HG02970 (cell line): ENCODE measurements at regions not wholly inside any gene's neighbourhood (a gene's known extent, or its start where the extent isn't known, plus 50 kb on each side); places are given as distances from the start of the nearest gene placed in this dataset.

Experiments used
- ATAC-seq: cut with Tn5 transposase; IDR thresholded peaks from one replicate; pipeline ENCODE4 v1.9.1; 2021; ENCODE audit warnings: mild to moderate bottlenecking, moderate library complexity, moderate number of reproducible peaks; ENCODE audit not compliant: unreplicated experiment, low FRiP score

DNA sequence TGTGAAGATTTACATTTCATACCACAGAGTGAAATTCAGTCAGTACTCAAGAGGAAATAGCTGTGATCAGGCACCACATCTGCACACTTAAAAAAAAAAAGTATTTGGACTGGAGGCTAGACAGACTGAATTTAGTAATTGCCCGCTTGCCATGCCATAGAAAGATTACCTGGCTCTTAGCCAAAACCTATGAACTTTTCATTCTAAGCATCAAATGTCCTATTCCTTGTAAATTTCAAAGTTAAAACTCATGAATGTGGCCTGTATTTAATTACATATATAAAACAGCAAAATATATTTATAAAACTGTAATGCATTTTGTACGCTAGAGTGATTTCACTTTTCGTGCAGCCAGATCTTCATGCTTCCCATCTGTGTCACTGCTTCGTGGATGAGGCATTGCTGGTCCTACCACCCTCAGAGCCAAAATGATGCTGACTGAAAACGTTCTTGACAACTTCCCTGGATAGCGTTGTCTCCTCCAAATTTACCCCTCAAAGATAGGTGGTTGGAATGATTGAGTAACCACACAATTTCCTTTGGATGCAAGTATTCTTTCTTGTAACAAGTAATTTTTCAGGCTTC lies 447.9 kb upstream of the SGCD start:
- ATAC-seq = no peak

DNA sequence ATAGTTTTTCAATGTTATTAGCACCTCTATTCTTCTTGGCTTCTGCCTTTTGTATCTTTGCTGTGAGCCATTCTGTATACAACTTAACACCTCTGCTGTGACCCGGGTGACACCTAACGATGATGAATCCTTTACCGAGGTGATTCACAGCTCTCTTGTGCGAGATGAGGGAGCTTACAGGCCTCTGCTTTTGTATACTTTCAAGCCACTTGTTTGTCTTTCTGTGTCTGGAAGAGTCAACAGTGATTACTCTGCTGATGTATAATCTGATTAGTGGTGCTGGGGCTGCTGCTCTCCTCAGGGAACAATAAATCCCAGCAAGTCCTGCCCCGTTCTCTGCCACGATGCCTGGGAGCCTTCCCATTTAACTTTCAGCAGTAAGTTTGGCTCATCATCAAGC lies 442.9 kb upstream of the SGCD start:
- ATAC-seq = no peak

DNA sequence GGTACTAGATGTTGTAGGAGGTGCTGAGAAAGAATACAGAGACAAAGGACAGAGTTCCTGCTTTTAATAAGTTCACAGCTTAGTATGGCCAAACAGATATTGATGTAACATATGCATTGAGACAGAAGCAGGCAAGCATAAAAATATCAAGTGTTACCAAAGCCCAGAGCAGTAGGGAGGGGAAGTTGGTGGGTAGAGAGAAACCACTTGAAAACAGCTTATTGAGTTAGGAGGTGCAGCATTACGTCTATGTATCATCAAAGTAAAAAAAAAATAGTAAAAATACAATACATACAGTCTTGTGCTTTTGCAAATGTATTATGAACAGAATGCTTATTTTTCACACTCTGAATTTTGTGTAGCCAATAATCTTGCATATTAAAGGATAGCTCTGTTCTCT lies 441.8 kb upstream of the SGCD start:
- no peak for ATAC-seq

DNA sequence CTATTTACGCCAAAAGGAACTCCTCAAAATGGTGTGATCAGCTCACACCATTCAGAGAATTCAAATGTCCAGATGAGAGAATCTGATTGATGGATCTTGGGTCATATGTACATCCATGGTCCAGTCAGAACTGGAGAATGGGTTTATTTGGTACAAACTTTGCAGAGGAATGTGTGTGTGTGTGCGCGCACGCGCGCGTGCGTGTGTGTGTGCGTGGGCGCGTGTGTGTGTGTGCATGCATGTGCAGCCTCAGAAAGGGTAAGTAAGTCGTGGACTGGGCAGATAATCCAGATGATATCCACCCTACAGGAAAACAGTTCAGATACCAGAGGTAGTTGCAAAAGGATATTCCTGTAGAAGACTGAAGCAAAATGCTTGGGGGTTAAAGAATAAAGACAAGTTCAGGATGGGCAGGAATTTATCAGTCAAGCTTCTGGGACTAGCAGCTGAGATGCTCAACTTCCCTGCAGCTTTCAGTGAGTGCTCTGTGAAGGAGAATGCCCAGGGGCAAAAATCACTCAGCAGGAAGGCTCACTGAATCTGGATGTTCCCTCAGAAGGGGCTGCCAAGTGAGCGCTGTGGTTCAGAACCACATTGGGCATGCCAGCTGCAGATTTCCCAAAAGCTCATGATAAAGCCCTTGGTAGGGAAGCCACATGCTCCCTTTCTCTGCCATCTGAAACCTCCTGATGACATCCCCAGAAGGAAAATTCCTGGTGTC lies 440.5 kb upstream of the SGCD start:
- ATAC-seq = no peak

DNA sequence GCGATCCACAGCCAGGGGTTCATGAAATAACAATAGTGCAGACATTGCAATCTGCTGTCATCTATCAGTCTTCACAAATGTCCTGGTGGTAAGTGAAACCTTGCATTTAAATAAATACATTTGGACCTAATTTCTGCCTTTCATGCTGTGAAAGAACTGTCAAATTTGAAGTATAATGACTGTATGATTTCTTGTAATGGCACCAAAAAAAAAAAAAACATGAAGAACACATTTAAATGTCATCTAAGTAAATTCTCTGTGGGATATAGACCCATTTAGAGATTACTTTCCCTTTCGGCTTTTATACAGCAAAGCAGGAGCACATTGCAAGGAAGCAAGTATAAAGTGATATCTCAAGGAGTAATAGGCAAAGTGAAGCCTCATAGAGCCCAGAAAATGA lies 431.5 kb upstream of the SGCD start:
- no peak for ATAC-seq

DNA sequence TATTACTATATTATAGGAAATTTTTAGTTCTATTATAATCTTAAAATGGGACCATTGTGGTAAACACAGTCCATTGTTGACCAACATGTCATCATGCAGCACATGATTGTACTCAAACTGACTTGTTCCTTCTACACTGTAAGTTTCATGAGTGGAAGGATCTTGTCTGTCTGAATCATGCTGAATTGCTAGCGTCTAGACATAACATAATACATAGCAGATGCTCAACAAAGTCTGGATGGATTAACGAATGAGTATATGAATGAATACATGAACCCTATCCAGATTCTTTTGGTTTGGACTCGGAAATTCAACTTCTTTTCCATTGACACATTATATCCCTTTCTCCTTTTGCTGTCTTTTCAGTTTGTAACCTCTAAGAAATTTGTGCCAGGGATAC lies 429.2 kb upstream of the SGCD start:
- ATAC-seq = no peak

DNA sequence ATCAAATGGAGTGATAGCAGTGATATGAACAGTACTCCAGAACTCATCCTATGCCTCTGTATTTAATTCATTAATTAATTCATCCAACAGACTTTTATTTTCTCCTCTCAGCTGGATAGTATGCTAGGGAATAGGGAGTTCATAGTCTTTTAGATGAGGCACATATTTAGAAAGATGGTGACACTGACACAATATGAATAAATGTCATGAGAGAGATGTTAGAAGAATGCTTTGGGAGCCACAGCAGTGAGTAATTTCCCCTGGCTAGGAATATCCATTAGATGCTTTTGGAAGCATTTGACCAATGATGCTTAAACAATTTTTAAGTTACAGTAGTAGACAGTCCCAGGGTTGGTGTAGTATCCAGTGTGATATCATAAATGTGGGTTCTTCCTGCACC lies 428.7 kb upstream of the SGCD start:
- no peak for ATAC-seq

DNA sequence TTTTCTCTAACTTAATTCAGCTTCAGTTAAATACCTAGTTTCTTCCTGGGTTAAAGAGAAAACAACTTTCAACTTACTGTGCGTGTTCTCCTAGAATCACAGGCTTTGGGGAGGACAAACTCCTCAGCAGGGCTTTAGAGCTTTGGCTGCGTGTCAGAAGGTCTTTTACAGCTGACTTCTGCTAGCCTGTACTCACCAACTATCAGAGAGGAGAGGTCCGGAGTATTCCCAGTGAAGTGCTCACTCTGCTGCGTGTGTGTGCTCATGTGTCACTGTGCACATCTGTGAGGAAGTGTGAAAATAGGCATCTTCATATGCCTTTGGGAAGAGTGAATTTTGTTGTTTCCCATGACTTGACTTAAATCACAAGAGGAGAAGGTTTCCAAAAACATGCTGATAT lies 423.2 kb upstream of the SGCD start:
- no peak for ATAC-seq

DNA sequence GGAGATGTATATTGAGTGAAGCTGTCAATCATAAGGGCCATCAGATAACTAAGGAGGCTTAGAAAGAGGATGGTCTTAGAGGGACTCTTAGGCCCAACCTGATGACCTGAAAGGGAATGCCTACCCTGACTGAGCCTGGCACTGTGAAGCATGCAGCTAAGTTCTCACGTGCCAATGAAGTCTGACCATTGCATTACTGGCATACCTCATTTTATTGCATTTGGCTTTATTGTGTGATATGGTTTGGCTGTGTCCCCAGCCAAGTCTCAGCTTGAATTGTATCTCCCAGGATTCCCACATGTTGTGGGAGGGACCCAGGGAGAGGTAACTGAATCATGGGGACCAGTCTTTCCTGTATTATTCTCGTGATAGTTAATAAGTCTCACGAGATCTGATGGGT lies 421.6 kb upstream of the SGCD start:
- no peak for ATAC-seq

DNA sequence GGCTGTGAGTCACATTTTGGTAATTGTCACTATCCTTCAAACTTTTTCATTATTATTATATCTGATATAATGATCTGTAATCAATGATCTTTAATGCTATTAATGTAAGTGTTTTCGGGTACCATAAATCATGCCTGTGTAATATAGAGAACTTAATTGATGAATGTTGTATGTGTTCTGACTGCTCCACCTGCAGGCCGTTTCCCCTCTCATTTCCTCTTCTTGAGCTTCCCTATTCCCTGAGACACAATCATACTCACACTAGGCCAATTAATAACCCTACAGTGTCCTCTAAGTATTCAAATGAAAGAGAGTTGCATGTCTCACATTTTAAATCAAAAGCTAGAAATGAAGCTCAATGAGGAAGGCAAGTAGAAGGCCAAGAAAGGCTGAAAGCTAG lies 420.9 kb upstream of the SGCD start:
- ATAC-seq = no peak

DNA sequence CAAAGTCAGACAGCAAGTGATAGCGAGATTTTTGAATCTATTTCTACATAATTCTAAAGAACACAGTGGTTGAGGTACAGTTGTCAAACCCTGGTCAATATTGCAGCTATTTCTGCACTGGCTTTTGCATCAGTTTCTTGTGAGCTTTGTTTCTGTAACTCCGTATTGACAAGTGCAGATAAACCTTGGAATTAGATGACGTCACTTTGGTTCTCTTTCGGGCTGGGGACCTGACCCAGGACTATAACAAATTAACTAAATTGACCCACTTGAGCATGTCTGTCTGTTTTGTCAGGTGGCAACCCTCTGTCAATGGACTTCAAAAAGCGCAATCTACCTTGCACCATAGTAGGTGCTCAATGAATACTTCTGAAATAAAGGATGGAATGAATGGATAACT lies 418.4 kb upstream of the SGCD start:
- no peak for ATAC-seq

DNA sequence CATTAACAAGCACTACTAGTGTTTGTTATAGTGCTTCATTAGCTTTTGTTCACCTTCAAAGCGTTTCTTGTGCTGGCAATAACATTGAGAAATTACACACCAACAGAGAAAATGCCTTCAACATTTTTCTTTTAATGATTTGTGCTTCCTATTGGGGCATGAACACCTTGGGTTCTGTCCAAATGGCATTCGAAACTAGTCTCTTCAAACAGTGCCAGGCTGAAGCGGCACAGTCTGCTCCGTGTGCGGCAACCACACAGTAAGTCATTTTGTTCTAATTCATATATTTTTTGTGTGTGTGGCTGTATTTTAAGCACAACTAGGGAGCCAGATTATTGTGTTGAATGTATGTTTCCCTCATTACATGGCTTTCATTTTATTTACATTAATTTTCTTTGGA lies 414.7 kb upstream of the SGCD start:
- ATAC-seq = no peak

DNA sequence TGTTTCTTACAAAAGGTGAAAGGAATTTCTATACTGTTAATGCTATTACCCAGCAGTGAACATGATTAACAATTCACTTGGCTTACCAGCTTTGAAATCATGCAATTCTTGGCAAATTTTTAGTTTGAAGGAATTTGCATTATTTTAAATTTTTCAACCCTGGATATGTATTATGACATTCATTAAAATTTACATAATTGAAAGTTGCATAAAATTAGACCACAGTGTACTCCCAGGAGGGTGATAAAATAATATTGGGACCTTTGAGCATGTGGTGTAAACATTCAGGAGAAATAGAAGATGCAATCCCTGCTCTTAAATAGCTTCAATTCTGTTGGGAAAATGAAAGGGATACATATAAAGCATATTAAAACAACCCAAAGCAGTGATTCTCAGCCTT lies 412.2 kb upstream of the SGCD start:
- no peak for ATAC-seq

DNA sequence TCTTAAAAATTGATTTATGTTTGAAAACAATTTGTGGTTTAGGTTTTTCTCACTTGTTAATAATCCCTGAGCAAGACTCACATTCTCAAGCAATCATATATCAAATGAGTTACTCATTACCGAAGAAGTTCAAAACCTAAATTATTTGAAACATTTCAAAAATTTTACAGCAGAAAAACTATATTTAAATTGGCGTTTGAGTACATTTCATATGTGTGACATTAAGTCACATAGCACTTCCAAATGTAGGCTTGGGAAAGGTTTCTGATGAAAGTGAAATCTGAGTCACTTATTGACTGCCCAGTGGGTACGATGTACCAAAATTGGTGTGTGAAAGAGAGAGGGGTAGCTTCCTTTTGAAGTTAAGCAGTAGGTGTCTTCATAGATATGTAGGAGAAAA lies 411.4 kb upstream of the SGCD start:
- no peak for ATAC-seq

DNA sequence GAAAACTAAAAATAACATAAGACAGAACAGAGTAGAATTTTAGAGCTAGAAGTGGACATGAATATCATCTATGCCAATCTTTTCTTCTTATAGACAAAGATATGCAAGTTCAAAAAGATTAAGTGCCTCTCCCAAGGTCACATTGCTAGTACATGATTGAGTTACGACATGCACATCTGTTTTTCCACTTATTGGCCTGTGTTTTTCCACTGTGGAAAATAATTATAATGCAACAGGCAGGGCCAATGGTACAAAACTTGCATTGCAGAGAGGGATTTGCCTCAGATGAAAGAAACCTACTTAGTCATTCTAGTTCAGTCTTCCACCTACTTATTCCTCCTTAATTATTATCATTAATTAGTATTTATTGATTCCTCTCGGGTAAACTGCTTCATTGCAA lies 407.8 kb upstream of the SGCD start:
- no peak for ATAC-seq

DNA sequence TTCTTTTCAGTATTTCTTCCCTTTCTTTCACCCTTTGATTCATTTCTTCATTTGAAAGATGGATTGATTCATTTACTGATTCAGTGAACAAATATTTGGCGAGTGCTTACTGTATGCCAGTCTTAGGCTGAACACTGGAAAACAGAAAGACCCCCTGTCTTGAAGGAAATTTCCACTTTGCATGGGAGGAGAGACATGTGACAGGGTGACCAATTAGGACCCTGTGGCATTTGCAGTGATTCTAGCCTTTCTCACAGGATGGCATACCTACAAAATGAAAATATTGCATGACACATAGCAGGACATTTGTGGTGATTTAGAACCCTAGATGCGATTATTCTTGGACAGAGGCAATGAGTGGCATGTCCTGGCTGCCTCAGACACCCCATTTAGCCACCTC lies 407.2 kb upstream of the SGCD start:
- ATAC-seq = no peak

DNA sequence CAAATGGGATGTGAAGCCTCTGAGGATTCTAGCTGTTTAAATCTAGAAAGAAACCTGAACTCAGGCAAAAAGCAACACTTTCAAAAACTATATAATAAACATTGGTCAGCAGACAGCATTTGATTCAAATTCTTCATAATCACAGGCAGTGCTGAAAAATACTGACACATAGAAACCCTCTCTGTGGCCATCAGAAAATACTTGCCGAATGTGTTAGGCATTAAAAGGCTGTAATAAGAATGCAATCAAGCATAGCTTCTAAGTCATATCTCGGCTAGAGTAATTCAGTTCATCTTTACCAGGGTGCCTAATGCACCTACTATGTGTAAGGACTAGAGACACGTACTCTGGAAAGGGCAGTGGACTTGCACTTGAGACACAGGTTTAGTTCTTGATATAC lies 405.3 kb upstream of the SGCD start:
- no peak for ATAC-seq

DNA sequence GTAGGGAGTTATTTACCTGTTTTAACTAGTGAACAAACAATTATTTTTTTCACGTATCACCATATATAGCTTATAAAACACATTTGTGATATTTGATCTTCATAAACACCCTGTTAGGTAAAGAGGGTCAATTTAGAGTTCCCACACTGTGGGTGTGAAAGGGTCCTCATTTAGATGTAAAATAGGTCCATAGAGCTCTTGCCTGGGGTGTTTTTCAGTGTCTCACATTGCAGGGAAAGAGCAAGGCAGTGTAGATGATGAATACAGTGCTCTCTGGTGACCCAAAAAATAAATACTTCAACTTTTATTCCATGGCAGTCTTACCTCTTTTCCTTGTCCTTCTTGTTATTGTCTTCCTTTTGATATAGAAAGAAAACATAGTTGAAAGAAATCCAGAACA lies 403.2 kb upstream of the SGCD start:
- no peak for ATAC-seq

DNA sequence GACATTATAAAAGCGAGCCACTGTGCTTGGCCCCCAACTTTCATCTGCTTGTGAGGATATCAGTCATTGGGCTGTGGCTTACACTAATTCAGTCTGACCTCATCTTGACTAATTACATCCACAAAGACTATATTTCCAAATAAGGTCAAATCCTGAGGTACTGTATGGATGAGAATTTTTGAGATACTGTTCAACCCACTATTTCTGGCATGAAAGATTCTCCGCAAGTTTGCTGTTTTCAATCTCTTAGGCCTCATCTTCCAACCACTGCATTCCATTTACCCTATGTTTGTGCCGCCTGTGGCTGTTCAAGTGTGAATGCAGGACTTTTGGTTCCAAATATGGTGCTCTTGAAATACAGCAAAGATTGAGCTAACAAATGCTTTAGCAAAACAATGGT lies 400.9 kb upstream of the SGCD start:
- no peak for ATAC-seq

DNA sequence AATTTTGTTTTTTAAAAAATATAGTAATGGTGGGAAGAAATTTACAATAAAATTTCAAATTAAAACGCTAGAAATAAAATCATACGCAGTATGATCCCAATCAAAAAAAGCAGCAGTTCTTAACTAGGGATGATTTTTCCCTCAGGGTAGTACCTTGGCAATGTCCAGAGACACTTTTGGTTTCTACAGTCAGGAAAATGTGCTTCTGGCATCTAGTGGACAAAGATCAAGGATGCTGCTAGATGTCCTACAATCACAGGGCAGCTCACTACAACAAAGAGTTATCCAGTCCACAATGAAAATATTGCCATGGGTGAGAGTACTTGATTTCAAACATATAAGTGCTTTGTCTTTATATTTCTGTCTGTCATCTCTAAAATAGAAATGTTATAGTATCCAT lies 400.2 kb upstream of the SGCD start:
- ATAC-seq = no peak

DNA sequence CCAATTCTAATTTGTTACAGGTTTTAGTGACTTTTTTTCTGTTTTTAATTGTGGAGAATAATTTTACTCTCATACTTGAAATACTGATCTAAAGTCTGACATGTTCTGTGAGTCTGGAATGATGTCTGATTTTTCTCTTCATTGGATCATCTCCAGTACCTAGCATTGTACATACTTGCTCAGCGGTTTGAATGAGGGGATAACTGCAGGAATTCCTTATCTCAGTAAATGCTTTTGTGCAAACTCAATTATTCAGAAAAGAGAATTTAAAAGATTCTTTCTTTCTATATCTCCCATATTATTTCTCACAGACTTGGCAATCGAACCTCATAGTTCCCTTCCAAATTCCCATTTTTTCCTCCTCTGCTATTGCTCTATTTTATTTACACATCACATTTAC lies 397.9 kb upstream of the SGCD start:
- ATAC-seq = no peak

DNA sequence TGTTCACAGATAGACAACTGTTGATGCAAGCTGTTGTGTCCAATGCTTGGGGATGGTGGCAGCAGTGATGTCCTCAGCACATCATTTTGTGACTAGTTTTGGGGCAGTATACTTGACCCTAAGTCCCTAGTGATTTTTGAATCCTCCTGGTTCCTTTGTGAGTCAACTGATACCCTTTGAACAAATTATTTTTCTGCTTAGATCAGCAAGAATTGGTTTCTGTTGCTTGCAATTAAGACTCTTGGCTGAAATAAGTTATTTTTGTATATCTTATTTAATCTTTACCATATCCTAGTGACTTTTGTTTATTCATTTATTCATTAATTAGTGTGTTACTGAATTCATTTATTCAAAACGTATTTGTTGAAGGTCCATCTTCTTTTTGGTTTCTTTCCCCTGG lies 392.0 kb upstream of the SGCD start:
- ATAC-seq = no peak

DNA sequence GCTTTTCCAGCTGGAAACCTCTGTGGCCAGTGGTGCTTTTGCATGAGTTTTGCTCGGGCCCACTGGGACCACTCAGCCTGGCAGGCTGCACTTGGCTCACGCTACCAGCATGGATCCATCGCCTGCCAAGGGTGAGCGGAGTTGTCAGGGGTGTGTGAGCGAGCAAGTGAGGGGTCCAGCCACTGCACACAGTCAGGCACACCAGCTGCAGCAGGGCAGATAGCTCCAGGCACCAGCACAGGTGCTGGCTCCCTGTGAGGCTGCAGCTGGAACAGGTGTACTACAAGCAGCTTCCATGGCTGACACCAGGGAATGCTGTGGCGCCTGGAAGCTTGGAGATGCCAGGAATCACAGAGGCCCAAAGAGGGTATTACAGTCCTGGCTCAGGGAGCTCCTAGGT lies 391.2 kb upstream of the SGCD start:
- ATAC-seq = no peak
